ENCODE measurements at regions not wholly inside any gene's neighbourhood (a gene's known extent, or its start where the extent isn't known, plus 50 kb on each side); places are given as distances from the start of the nearest gene placed in this dataset.
"Not testable (repeated sequence)": the region's sequence is repeated elsewhere in the genome, so short reads cannot be mapped to it uniquely, and the experiment has no call there.

- no peaks in the 10 kb centered on the region for H3K4me1 ChIP-seq (ENCODE audit: control insufficient read depth, insufficient read depth, low read length, poor library complexity, severe bottlenecking)
- no peak for ATAC-seq (ENCODE audit: low read depth in 2 of 2)
- peaks cover 0 to 3% of the 10 kb centered on the region in 2 experiments for H3K9me3 ChIP-seq (ENCODE audit: control insufficient read depth in 2 of 2, low read length in 2 of 2)
- H3K27ac ChIP-seq (ENCODE audit: insufficient read depth, low read length, poor library complexity, severe bottlenecking): no peak overlapping the region
- DNase-seq: no peak
- H3K4me1 Mint-ChIP-seq: no peaks in the 10 kb centered on the region
- no peak overlapping the region for H3K4me3 Mint-ChIP-seq
- no peaks in the 10 kb centered on the region for H3K27me3 ChIP-seq (ENCODE audit: control insufficient read depth, insufficient read depth, low read length)
- no peaks in the 10 kb centered on the region for H3K36me3 Mint-ChIP-seq
- H3K4me3 ChIP-seq (ENCODE audit: low read depth, low read length): no peak overlapping the region
- H3K27me3 Mint-ChIP-seq: no peaks in the 10 kb centered on the region
- no peak overlapping the region for H3K27ac Mint-ChIP-seq
- H3K9me3 Mint-ChIP-seq: peaks cover 0 to 22% (median 9%) of the 10 kb centered on the region in 7 donors
- H3K36me3 ChIP-seq (ENCODE audit: control insufficient read depth, insufficient read depth, low read length): no peaks in the 10 kb centered on the region
These were observed 123.9 kb downstream of the ZMAT3 start for GRCh38 chr3:178947738-178948137.

DNA sequence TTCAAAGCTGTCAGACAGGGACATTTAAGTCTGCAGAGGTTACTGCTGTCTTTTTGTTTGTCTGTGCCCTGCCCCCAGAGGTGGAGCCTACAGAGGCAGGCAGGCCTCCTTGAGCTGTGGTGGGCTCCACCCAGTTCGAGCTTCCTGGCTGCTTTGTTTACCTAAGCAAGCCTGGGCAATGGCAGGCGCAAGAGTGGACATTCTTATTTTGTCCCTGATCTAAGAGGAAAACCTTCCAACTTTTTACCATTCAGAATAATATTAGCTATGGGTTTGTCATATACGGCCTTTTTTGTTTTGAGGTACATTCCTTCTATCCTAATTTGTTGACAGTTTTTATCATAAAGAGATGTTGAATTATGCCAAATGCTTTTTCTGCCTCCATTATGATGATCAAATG lies 129.3 kb downstream of the ZMAT3 start:
- not testable (repeated sequence) for H3K27ac Mint-ChIP-seq, DNase-seq

DNA sequence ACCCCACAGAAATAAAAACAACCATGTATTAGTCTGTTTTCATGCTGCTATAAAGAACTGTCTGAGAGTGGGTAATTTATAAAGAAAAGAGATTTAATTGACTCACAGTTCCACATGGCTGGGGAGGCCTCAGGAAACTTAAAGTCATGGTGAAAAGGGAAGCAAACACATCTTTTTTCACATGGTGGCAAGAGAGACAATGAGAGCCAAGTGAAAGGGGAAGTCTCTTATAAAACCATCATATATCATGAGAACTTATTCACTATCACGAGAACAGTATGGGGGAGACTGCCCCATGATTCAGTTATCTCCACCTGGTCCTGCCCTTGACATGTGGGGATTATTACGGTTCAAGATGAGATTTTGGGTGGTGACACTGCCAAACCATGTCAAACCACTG lies 141.5 kb downstream of the ZMAT3 start:
- no peak for DNase-seq
- peaks cover 0 to 2% of the 10 kb centered on the region in 2 experiments for H3K9me3 ChIP-seq (ENCODE audit: control insufficient read depth in 2 of 2, low read length in 2 of 2)
- H3K36me3 ChIP-seq (ENCODE audit: control insufficient read depth, insufficient read depth, low read length): no peaks in the 10 kb centered on the region
- H3K4me1 ChIP-seq (ENCODE audit: control insufficient read depth, insufficient read depth, low read length, poor library complexity, severe bottlenecking): no peaks in the 10 kb centered on the region
- H3K4me3 ChIP-seq (ENCODE audit: low read depth, low read length): no peak overlapping the region
- H3K27me3 Mint-ChIP-seq: no peaks in the 10 kb centered on the region
- H3K4me1 Mint-ChIP-seq: peaks cover 0 to 3% (median 0%) of the 10 kb centered on the region in 4 donors
- no peaks in the 10 kb centered on the region for H3K27me3 ChIP-seq (ENCODE audit: control insufficient read depth, insufficient read depth, low read length)
- H3K36me3 Mint-ChIP-seq: no peaks in the 10 kb centered on the region
- H3K27ac Mint-ChIP-seq: peak overlapping the region in 1 of 3 donors; percentile 20
- no peak overlapping the region for H3K27ac ChIP-seq (ENCODE audit: insufficient read depth, low read length, poor library complexity, severe bottlenecking)
- H3K9me3 Mint-ChIP-seq: peaks cover 4 to 59% (median 22%) of the 10 kb centered on the region in 7 donors
- no peak overlapping the region for H3K4me3 Mint-ChIP-seq
- ATAC-seq (ENCODE audit: low read depth in 2 of 2): no peak

More for the DNA sequence above, 129.3 kb downstream of the ZMAT3 start:
- peaks cover 0 to 19% (median 9%) of the 10 kb centered on the region in 7 donors for H3K9me3 Mint-ChIP-seq
- H3K27ac ChIP-seq (ENCODE audit: insufficient read depth, low read length, poor library complexity, severe bottlenecking); H3K4me1 Mint-ChIP-seq; H3K4me3 Mint-ChIP-seq; ATAC-seq (ENCODE audit: low read depth in 2 of 2); H3K27me3 ChIP-seq (ENCODE audit: control insufficient read depth, insufficient read depth, low read length); H3K36me3 Mint-ChIP-seq; H3K4me3 ChIP-seq (ENCODE audit: low read depth, low read length); H3K27me3 Mint-ChIP-seq; H3K4me1 ChIP-seq (ENCODE audit: control insufficient read depth, insufficient read depth, low read length, poor library complexity, severe bottlenecking); H3K36me3 ChIP-seq (ENCODE audit: control insufficient read depth, insufficient read depth, low read length); H3K9me3 ChIP-seq (ENCODE audit: control insufficient read depth in 2 of 2, low read length in 2 of 2): not testable (repeated sequence)

DNA sequence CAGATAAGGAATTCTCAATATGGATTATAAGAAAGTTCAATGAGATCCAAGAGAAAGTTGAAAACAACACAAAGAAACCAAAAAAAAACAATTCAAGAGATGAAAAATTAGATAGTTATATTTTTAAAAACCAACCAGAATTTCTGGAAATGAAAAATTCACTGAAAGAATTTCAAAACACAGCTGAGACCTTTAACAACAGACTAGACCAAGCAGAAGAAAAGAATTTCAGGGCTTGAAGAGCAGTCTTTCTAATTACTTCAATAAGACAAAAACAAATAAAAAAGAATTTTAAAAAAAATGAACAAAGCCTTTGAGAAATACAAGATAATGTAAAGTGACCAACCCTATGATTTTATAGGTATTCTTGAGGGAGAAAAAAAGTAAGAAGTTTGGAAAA lies 155.4 kb downstream of the ZMAT3 start:
- DNase-seq (no peak), ATAC-seq (ENCODE audit: low read depth in 2 of 2) (no peak)
- Histone ChIP-seq H3K27me3 (ENCODE audit: control insufficient read depth, insufficient read depth, low read length) (no peaks in the 10 kb centered on the region), H3K36me3 (ENCODE audit: control insufficient read depth, insufficient read depth, low read length) (no peaks in the 10 kb centered on the region), H3K4me1 (ENCODE audit: control insufficient read depth, insufficient read depth, low read length, poor library complexity, severe bottlenecking) (no peaks in the 10 kb centered on the region), H3K27ac (ENCODE audit: insufficient read depth, low read length, poor library complexity, severe bottlenecking) (no peak overlapping the region), H3K4me3 (ENCODE audit: low read depth, low read length) (no peak overlapping the region), H3K9me3 (ENCODE audit: control insufficient read depth in 2 of 2, low read length in 2 of 2) (peaks cover 6 to 15% of the 10 kb centered on the region in 2 experiments)
- no peaks in the 10 kb centered on the region for H3K4me1 Mint-ChIP-seq
- peaks cover 0 to 31% (median 10%) of the 10 kb centered on the region in 7 donors for H3K9me3 Mint-ChIP-seq
- no peak overlapping the region for H3K4me3 Mint-ChIP-seq
- no peaks in the 10 kb centered on the region for H3K27me3 Mint-ChIP-seq
- H3K36me3 Mint-ChIP-seq: no peaks in the 10 kb centered on the region
- no peak overlapping the region for H3K27ac Mint-ChIP-seq

DNA sequence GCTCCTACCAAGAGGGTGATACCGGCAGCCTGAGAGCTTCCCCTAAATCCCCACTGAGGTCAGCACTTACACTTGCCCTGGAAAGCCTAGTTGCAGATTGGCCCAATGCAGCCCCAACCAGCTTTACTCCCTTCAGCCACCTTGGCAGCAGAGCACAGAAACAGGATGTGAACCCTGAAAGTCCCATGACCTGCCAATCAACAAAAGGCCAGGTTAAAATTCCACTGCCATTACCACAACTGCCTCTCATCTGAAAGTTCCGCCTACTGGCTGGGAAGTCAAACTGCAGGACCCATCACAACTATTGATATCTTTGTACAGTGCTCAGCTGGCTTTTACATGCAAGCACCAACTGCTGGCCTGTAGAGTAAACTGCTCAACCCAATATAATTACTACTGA lies 156.2 kb downstream of the ZMAT3 start:
- DNase-seq: no peak
- peaks cover 6 to 15% of the 10 kb centered on the region in 2 experiments for H3K9me3 ChIP-seq (ENCODE audit: control insufficient read depth in 2 of 2, low read length in 2 of 2)
- H3K27me3 ChIP-seq (ENCODE audit: control insufficient read depth, insufficient read depth, low read length): no peaks in the 10 kb centered on the region
- H3K4me3 ChIP-seq (ENCODE audit: low read depth, low read length): no peak overlapping the region
- H3K27me3 Mint-ChIP-seq: no peaks in the 10 kb centered on the region
- peaks cover 0 to 31% (median 10%) of the 10 kb centered on the region in 7 donors for H3K9me3 Mint-ChIP-seq
- ATAC-seq (ENCODE audit: low read depth in 2 of 2): no peak
- H3K36me3 Mint-ChIP-seq: no peaks in the 10 kb centered on the region
- H3K27ac ChIP-seq (ENCODE audit: insufficient read depth, low read length, poor library complexity, severe bottlenecking): no peak overlapping the region
- H3K4me1 Mint-ChIP-seq: no peaks in the 10 kb centered on the region
- H3K4me1 ChIP-seq (ENCODE audit: control insufficient read depth, insufficient read depth, low read length, poor library complexity, severe bottlenecking): no peaks in the 10 kb centered on the region
- no peak overlapping the region for H3K27ac Mint-ChIP-seq
- no peak overlapping the region for H3K4me3 Mint-ChIP-seq
- H3K36me3 ChIP-seq (ENCODE audit: control insufficient read depth, insufficient read depth, low read length): no peaks in the 10 kb centered on the region

GRCh38 chr3:178907081-178907480 lies 164.5 kb downstream of the ZMAT3 start:
- no peak for ATAC-seq (ENCODE audit: low read depth in 2 of 2)
- H3K4me1 Mint-ChIP-seq: no peaks in the 10 kb centered on the region
- no peaks in the 10 kb centered on the region for H3K27me3 Mint-ChIP-seq

GRCh38 chr3:178901204-178901603 lies 170.4 kb downstream of the ZMAT3 start:
- H3K4me3 Mint-ChIP-seq: no peak overlapping the region

More at GRCh38 chr3:178907081-178907480, 164.5 kb downstream of the ZMAT3 start:
- Mint-ChIP-seq H3K27ac (no peak overlapping the region), H3K4me3 (no peak overlapping the region), H3K9me3 (peaks cover 0 to 3% (median 2%) of the 10 kb centered on the region in 7 donors), H3K36me3 (no peaks in the 10 kb centered on the region)
- Histone ChIP-seq H3K27me3 (ENCODE audit: control insufficient read depth, insufficient read depth, low read length) (no peaks in the 10 kb centered on the region), H3K9me3 (ENCODE audit: control insufficient read depth in 2 of 2, low read length in 2 of 2) (no peaks in the 10 kb centered on the region), H3K4me3 (ENCODE audit: low read depth, low read length) (no peak overlapping the region), H3K4me1 (ENCODE audit: control insufficient read depth, insufficient read depth, low read length, poor library complexity, severe bottlenecking) (no peaks in the 10 kb centered on the region), H3K27ac (ENCODE audit: insufficient read depth, low read length, poor library complexity, severe bottlenecking) (no peak overlapping the region), H3K36me3 (ENCODE audit: control insufficient read depth, insufficient read depth, low read length) (no peaks in the 10 kb centered on the region)
- no peak for DNase-seq

DNA sequence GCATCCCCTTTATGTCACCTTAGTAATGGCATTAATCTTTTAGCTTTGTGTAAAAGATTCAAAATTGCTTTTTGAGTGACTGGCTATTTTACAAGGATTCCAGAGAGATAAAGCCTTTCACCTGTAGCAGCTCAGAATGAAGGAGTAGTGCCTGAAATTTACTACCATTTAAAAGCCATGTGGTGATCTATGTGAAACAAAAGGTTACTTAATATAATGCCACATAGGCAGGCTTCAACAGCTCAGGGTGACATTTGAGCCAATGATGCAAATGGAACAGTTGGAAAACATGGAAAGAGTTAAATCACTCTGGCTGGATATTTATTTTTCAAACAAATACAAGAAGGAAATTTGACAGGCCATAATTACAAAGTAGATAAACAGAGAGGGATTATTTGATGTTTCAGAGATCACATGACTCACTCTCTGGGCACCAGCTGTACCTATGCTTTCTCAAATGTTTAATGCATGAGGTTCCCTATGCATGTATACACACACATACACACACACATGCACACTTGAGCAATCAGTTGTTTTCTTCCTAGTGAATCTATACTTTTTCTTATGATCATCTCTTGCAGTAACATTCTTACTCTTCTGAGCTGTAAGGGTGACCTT lies 171.5 kb downstream of the ZMAT3 start:
- no peak for ATAC-seq (ENCODE audit: low read depth in 2 of 2)
- Histone ChIP-seq H3K4me1 (ENCODE audit: control insufficient read depth, insufficient read depth, low read length, poor library complexity, severe bottlenecking) (no peaks in the 10 kb centered on the region), H3K27ac (ENCODE audit: insufficient read depth, low read length, poor library complexity, severe bottlenecking) (no peak overlapping the region), H3K36me3 (ENCODE audit: control insufficient read depth, insufficient read depth, low read length) (no peaks in the 10 kb centered on the region), H3K4me3 (ENCODE audit: low read depth, low read length) (no peak overlapping the region), H3K27me3 (ENCODE audit: control insufficient read depth, insufficient read depth, low read length) (no peaks in the 10 kb centered on the region), H3K9me3 (ENCODE audit: control insufficient read depth in 2 of 2, low read length in 2 of 2) (no peaks in the 10 kb centered on the region)
- no peaks in the 10 kb centered on the region for H3K36me3 Mint-ChIP-seq
- peaks cover 0 to 6% (median 0%) of the 10 kb centered on the region in 7 donors for H3K9me3 Mint-ChIP-seq
- H3K4me1 Mint-ChIP-seq: no peaks in the 10 kb centered on the region
- no peak for DNase-seq
- no peaks in the 10 kb centered on the region for H3K27me3 Mint-ChIP-seq
- H3K27ac Mint-ChIP-seq: no peak overlapping the region
- no peak overlapping the region for H3K4me3 Mint-ChIP-seq

More at GRCh38 chr3:178901204-178901603, 170.4 kb downstream of the ZMAT3 start:
- H3K9me3 ChIP-seq (ENCODE audit: control insufficient read depth in 2 of 2, low read length in 2 of 2): no peaks in the 10 kb centered on the region
- no peaks in the 10 kb centered on the region for H3K36me3 ChIP-seq (ENCODE audit: control insufficient read depth, insufficient read depth, low read length)
- DNase-seq (no peak), ATAC-seq (ENCODE audit: low read depth in 2 of 2) (no peak)
- no peaks in the 10 kb centered on the region for H3K27me3 Mint-ChIP-seq
- H3K4me3 ChIP-seq (ENCODE audit: low read depth, low read length): no peak overlapping the region
- H3K27ac Mint-ChIP-seq: no peak overlapping the region
- H3K27me3 ChIP-seq (ENCODE audit: control insufficient read depth, insufficient read depth, low read length): no peaks in the 10 kb centered on the region
- no peaks in the 10 kb centered on the region for H3K4me1 ChIP-seq (ENCODE audit: control insufficient read depth, insufficient read depth, low read length, poor library complexity, severe bottlenecking)
- no peak overlapping the region for H3K27ac ChIP-seq (ENCODE audit: insufficient read depth, low read length, poor library complexity, severe bottlenecking)
- no peaks in the 10 kb centered on the region for H3K4me1 Mint-ChIP-seq
- no peaks in the 10 kb centered on the region for H3K36me3 Mint-ChIP-seq
- H3K9me3 Mint-ChIP-seq: peaks cover 0 to 6% (median 0%) of the 10 kb centered on the region in 7 donors

All from CD4-positive, CD25-positive, alpha-beta regulatory T cell (primary cell).